Peyer's patch (tissue), 4 donors: ENCODE measurements at regions not wholly inside any gene's neighbourhood (a gene's known extent, or its start where the extent isn't known, plus 50 kb on each side); places are given as distances from the start of the nearest gene placed in this dataset.

Experiments used
- DNase-seq, 3 donors: peaks; one replicate each; pipeline ENCODE4 v3.0.0-alpha.2; 2017 to 2019
- H3K27ac ChIP-seq, 4 donors: fragments of 200-600 bp; sonication (generic); one replicate each; pipeline ENCODE4 v1.5.1; 2016 to 2019
- H3K27me3 ChIP-seq, 2 donors: fragments of 200-600 bp; sonication (generic); one replicate each; pipeline ENCODE4 v1.5.1; 2019
- H3K36me3 ChIP-seq, 3 donors: fragments of 200-600 bp; sonication (generic); one replicate each; pipeline ENCODE4 v1.5.1; 2016 to 2019
- H3K4me1 ChIP-seq, 4 donors: fragments of 200-600 bp; sonication (generic); one replicate each; pipeline ENCODE4 v1.5.1; 2016 to 2019
- H3K4me3 ChIP-seq, 4 donors: fragments of 200-600 bp; sonication (generic); 1 replicate in 3 of 4; 2 replicates in 1 of 4; pipeline ENCODE4 v1.5.1; 2016 to 2019; ENCODE audit warnings: mild to moderate bottlenecking in 1 of 4
- H3K9me3 ChIP-seq, 4 donors: fragments of 200-600 bp; sonication (generic); one replicate each; pipeline ENCODE4 v1.5.1; 2016 to 2019; ENCODE audit warnings: mild to moderate bottlenecking in 1 of 4
- CTCF ChIP-seq, 6 experiments: fragments of 450-650 bp in 4 of 6; fragments of 200-600 bp in 2 of 6; sonication (generic) in 1 of 6; IDR thresholded peaks; one replicate each; pipeline ENCODE4 v1.5.1; 2017 to 2019; ENCODE audit warnings: antibody characterized with exemption in 6 of 6, mild to moderate bottlenecking in 3 of 6, moderate library complexity in 1 of 6
- POLR2A ChIP-seq, 2 donors: fragments of 450-650 bp; IDR thresholded peaks; one replicate each; pipeline ENCODE4 v1.5.1; 2017; ENCODE audit warnings: antibody characterized with exemption in 2 of 2, mild to moderate bottlenecking in 2 of 2, moderate library complexity in 2 of 2

- H3K36me3 ChIP-seq, result no peaks in the 10 kb centered on the region
- TF ChIP-seq POLR2A (IDR thresholded peaks at IDR 0.05) (no peak), CTCF (IDR thresholded peaks at IDR 0.05) (no peak)
- no peaks in the 10 kb centered on the region for H3K9me3 ChIP-seq
- H3K4me1 ChIP-seq, result no peaks in the 10 kb centered on the region
- no peak for DNase-seq
- H3K27me3 ChIP-seq, result no peaks in the 10 kb centered on the region
- H3K4me3 ChIP-seq, result no peak overlapping the region
- no peak overlapping the region for H3K27ac ChIP-seq
Observed at GRCh38 chr1:213366141-213366831, 315.2 kb downstream of the RPS6KC1 start.

- no peak for DNase-seq
- H3K9me3 ChIP-seq, result no peaks in the 10 kb centered on the region
- H3K27ac ChIP-seq, result no peak overlapping the region
- no peaks in the 10 kb centered on the region for H3K27me3 ChIP-seq
- H3K4me3 ChIP-seq, result no peak overlapping the region
- TF ChIP-seq CTCF (IDR thresholded peaks at IDR 0.05) (no peak), POLR2A (IDR thresholded peaks at IDR 0.05) (no peak)
- no peaks in the 10 kb centered on the region for H3K36me3 ChIP-seq
- H3K4me1 ChIP-seq, result no peaks in the 10 kb centered on the region
Observed at GRCh38 chr1:213369465-213369864, 318.4 kb downstream of the RPS6KC1 start.

- no peaks in the 10 kb centered on the region for H3K27me3 ChIP-seq
- no peak overlapping the region for H3K27ac ChIP-seq
- H3K36me3 ChIP-seq, result no peaks in the 10 kb centered on the region
- no peaks in the 10 kb centered on the region for H3K9me3 ChIP-seq
- no peaks in the 10 kb centered on the region for H3K4me1 ChIP-seq
- no peak for DNase-seq
- no peak for TF ChIP-seq CTCF (IDR thresholded peaks at IDR 0.05)
- no peak for TF ChIP-seq POLR2A (IDR thresholded peaks at IDR 0.05)
- no peak overlapping the region for H3K4me3 ChIP-seq
Observed at GRCh38 chr1:213370523-213370922, 319.5 kb downstream of the RPS6KC1 start.

GRCh38 chr1:213371525-213371846, 320.4 kb downstream of the RPS6KC1 start:
- Histone ChIP-seq H3K27ac (no peak overlapping the region), H3K4me1 (no peaks in the 10 kb centered on the region), H3K27me3 (no peaks in the 10 kb centered on the region), H3K36me3 (no peaks in the 10 kb centered on the region), H3K4me3 (no peak overlapping the region), H3K9me3 (no peaks in the 10 kb centered on the region)
- no peak for DNase-seq
- TF ChIP-seq CTCF (IDR thresholded peaks at IDR 0.05) (no peak), POLR2A (IDR thresholded peaks at IDR 0.05) (no peak)

GRCh38 chr1:213371847-213372619, 321.0 kb downstream of the RPS6KC1 start:
- Histone ChIP-seq H3K4me3 (no peak overlapping the region), H3K27ac (no peak overlapping the region), H3K36me3 (no peaks in the 10 kb centered on the region), H3K27me3 (no peaks in the 10 kb centered on the region), H3K9me3 (no peaks in the 10 kb centered on the region), H3K4me1 (no peaks in the 10 kb centered on the region)
- TF ChIP-seq POLR2A (IDR thresholded peaks at IDR 0.05), result no peak
- no peak for TF ChIP-seq CTCF (IDR thresholded peaks at IDR 0.05)
- DNase-seq, result no peak
